Neutrophil (primary cell): ENCODE measurements at regions not wholly inside any gene's neighbourhood (a gene's known extent, or its start where the extent isn't known, plus 50 kb on each side); places are given as distances from the start of the nearest gene placed in this dataset.

ENCODE experiments used
- H3K27ac ChIP-seq: fragments of 200-600 bp; sonication (generic); 2 replicates; pipeline ENCODE4 v1.5.1; 2016; ENCODE audit warnings: mild to moderate bottlenecking, moderate library complexity
- H3K27me3 ChIP-seq: fragments of 200-600 bp; sonication (generic); 2 replicates; pipeline ENCODE4 v1.6.0; 2016; ENCODE audit warnings: mild to moderate bottlenecking
- H3K36me3 ChIP-seq: fragments of 200-600 bp; sonication (generic); 2 replicates; pipeline ENCODE4 v1.5.1; 2017
- H3K4me1 ChIP-seq, 2 experiments: fragments of 200-600 bp in 1 of 2; sonication (generic) in 1 of 2; 1 replicate in 1 of 2; 2 replicates in 1 of 2; pipeline versions ENCODE4 v1.5.1 to v1.6.1; 2013 to 2016; ENCODE audit warnings: low read depth in 1 of 2, low read length in 1 of 2, mild to moderate bottlenecking in 1 of 2, moderate library complexity in 1 of 2; ENCODE audit not compliant: control insufficient read depth in 1 of 2, insufficient read depth in 1 of 2
- H3K4me3 ChIP-seq, 2 experiments: fragments of 200-600 bp in 1 of 2; sonication (generic) in 1 of 2; 1 replicate in 1 of 2; 2 replicates in 1 of 2; pipeline ENCODE4 v1.5.1; 2013 to 2016; ENCODE audit warnings: low read depth in 1 of 2, low read length in 1 of 2, mild to moderate bottlenecking in 1 of 2, moderate library complexity in 1 of 2
- H3K9me3 ChIP-seq: fragments of 200-600 bp; sonication (generic); 2 replicates; pipeline ENCODE4 v1.5.1; 2016
- TF ChIP-seq, protein P1 (sequence below): fragments of 200-600 bp; sonication (generic); IDR thresholded peaks from 2 replicates; pipeline ENCODE4 v1.5.1; 2016; ENCODE audit warnings: antibody characterized with exemption

- H3K4me1 ChIP-seq = no peaks in the 10 kb centered on the region
- H3K27ac ChIP-seq = no peak overlapping the region
- TF ChIP-seq, protein P1, sequence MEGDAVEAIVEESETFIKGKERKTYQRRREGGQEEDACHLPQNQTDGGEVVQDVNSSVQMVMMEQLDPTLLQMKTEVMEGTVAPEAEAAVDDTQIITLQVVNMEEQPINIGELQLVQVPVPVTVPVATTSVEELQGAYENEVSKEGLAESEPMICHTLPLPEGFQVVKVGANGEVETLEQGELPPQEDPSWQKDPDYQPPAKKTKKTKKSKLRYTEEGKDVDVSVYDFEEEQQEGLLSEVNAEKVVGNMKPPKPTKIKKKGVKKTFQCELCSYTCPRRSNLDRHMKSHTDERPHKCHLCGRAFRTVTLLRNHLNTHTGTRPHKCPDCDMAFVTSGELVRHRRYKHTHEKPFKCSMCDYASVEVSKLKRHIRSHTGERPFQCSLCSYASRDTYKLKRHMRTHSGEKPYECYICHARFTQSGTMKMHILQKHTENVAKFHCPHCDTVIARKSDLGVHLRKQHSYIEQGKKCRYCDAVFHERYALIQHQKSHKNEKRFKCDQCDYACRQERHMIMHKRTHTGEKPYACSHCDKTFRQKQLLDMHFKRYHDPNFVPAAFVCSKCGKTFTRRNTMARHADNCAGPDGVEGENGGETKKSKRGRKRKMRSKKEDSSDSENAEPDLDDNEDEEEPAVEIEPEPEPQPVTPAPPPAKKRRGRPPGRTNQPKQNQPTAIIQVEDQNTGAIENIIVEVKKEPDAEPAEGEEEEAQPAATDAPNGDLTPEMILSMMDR = no peak
- no peaks in the 10 kb centered on the region for H3K36me3 ChIP-seq
- H3K9me3 ChIP-seq = no peaks in the 10 kb centered on the region
- H3K27me3 ChIP-seq = no peaks in the 10 kb centered on the region
- H3K4me3 ChIP-seq = no peak overlapping the region
Observed at GRCh38 chr11:79676396-79676795, 235.6 kb upstream of the TENM4 start.

DNA sequence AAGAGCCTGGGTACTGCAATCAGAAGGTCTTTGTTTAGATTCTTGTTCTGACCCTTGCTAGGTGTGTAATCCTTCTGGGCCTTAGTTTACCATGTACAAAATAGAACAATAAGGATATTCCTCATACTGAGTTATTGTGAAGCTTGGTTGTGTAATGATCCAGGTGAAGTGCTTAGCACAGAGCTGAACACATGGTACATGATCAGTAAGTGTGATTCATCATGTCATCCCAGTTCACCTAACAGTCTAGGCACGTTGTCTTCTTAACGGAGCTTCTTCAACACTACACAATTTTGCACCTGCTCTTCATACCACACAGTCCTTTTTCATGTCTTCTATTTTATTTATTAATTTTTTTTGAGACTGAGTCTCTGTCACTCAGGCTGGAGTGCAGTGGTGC lies 234.3 kb upstream of the TENM4 start:
- H3K9me3 ChIP-seq = no peaks in the 10 kb centered on the region
- H3K27ac ChIP-seq = no peak overlapping the region
- H3K4me3 ChIP-seq = no peak overlapping the region
- TF ChIP-seq, protein P1 = no peak
- no peaks in the 10 kb centered on the region for H3K36me3 ChIP-seq
- H3K4me1 ChIP-seq = no peaks in the 10 kb centered on the region
- H3K27me3 ChIP-seq = no peaks in the 10 kb centered on the region

DNA sequence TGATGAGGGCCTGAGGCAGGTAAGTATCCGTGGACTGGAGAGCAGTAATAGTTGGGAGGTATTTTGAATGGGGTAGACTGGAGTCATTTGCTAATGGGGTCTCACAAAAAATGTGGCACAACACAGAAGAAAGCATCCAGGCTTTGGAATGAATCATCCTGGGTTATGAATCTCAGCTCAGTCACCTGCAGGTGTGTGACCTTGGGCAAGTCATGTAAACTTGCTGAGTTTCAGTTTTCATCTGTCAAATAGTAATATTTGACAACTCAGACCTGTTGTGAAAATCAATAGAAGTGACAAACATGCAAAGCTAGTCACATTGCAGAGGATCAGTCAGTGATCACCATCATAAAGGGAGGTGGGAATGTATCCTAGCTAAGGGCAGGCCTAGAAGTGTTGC lies 232.0 kb upstream of the TENM4 start:
- Histone ChIP-seq H3K4me1 (no peaks in the 10 kb centered on the region), H3K27ac (no peak overlapping the region), H3K36me3 (no peaks in the 10 kb centered on the region), H3K4me3 (no peak overlapping the region), H3K27me3 (no peaks in the 10 kb centered on the region), H3K9me3 (no peaks in the 10 kb centered on the region)
- TF ChIP-seq, protein P1 = no peak

DNA sequence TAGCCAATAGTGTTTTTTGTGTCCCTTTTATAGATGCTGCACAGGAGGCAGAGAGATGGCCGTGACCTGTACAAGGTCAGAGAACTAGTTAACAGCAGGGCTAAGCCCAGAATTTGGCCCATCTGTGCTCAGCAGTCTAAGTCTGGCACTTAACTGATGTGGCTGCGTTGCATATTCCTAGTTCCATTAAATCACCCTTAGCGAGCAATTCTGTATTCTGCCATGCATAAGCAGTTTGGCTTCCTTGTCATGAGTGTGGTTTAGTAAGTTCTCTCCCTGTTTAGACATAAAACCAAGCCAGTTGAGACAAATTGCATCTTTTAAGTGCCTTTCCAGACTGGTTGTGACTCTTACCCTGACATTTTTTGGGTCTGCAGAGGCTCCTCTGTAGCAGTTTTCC lies 230.6 kb upstream of the TENM4 start:
- H3K4me3 ChIP-seq = no peak overlapping the region
- H3K27me3 ChIP-seq = no peaks in the 10 kb centered on the region
- H3K4me1 ChIP-seq = no peaks in the 10 kb centered on the region
- TF ChIP-seq, protein P1 = no peak
- H3K27ac ChIP-seq = no peak overlapping the region
- no peaks in the 10 kb centered on the region for H3K9me3 ChIP-seq
- no peaks in the 10 kb centered on the region for H3K36me3 ChIP-seq

- Histone ChIP-seq H3K27ac (no peak overlapping the region), H3K4me3 (no peak overlapping the region), H3K4me1 (no peaks in the 10 kb centered on the region), H3K9me3 (no peaks in the 10 kb centered on the region), H3K27me3 (no peaks in the 10 kb centered on the region), H3K36me3 (no peaks in the 10 kb centered on the region)
- TF ChIP-seq, protein P1 = no peak
Observed at GRCh38 chr11:79670882-79671281, 230.1 kb upstream of the TENM4 start.

GRCh38 chr11:79668575-79668974 lies 227.7 kb upstream of the TENM4 start:
- TF ChIP-seq, protein P1 = no peak
- H3K36me3 ChIP-seq = no peaks in the 10 kb centered on the region
- no peaks in the 10 kb centered on the region for H3K9me3 ChIP-seq
- H3K4me1 ChIP-seq = no peaks in the 10 kb centered on the region
- H3K4me3 ChIP-seq = no peak overlapping the region
- H3K27me3 ChIP-seq = no peaks in the 10 kb centered on the region
- no peak overlapping the region for H3K27ac ChIP-seq
